ENCODE measurements at regions not wholly inside any gene's neighbourhood (a gene's known extent, or its start where the extent isn't known, plus 50 kb on each side); places are given as distances from the start of the nearest gene placed in this dataset.
A peak's percentile ranks its signal among the peaks of the same experiment; 100 is the strongest.

DNA sequence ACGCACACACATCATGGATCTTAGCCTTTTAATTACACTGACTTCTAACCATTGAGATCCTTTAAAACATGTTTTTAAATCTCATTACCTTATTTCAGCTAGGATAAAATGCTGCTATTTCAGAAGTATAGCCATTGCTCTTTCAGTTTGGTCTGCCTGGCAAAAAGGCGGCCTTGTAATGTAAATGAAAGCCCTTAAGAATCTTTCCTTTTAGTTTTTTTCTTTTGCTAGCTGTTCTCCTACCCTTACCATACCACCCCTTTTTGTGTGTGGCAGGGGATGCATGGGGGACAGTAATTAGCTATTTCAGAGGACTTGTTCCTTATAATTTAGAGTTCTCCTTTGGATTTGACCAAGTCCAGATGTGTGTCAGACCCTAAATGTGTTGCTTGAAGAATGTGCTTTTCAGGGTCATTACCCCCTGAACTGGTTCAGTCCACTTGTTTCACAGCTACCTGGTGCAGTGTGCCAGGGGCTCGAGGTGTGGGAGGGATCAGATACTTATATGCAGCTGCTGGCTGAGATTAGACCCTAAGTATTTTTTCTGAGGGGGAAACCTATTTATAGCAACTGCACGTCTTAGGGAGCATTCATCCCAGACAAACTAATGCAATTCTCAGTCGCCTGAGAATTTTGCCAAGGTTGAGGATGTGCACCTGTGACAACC is 986.8 kb downstream of the NLGN4Y start:
- no peak for DNase-seq

GRCh38 chrY:15535131-15535530 is 1010.8 kb downstream of the NLGN4Y start:
- peak; percentile 21 for DNase-seq

- peak; percentile 97 for DNase-seq
Measured at GRCh38 chrY:15535784-15536511, 1011.6 kb downstream of the NLGN4Y start.

- peak; percentile 64 for DNase-seq
Measured at GRCh38 chrY:15540516-15540915, 1016.2 kb downstream of the NLGN4Y start.

- no peak for DNase-seq
Measured at GRCh38 chrY:15546177-15546754, 1021.9 kb downstream of the NLGN4Y start.

DNA sequence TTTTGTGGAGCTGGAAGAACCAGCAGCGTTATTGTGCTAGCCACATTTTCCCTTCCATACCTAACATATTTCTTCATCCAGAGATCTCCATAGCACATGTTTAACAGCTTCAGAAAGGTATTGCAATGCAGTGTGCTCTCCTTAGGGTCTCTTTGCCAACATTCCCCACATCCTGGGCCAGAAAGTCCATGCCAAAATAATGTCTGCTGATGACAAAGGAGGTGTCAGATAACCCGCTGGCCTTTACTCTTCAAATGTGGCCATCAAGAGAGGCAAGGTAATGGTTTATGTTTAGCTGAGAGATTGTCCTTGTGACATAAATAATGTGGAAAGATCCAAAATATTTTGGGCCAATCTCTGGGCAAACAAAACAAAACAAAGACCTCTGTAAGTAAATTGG is 1027.7 kb downstream of the NLGN4Y start:
- peak; percentile 18 for DNase-seq

GRCh38 chrY:15554991-15555390 is 1030.7 kb downstream of the NLGN4Y start:
- no peak for DNase-seq

GRCh38 chrY:15559169-15559568 is 1034.8 kb downstream of the NLGN4Y start:
- no peak for DNase-seq

DNA sequence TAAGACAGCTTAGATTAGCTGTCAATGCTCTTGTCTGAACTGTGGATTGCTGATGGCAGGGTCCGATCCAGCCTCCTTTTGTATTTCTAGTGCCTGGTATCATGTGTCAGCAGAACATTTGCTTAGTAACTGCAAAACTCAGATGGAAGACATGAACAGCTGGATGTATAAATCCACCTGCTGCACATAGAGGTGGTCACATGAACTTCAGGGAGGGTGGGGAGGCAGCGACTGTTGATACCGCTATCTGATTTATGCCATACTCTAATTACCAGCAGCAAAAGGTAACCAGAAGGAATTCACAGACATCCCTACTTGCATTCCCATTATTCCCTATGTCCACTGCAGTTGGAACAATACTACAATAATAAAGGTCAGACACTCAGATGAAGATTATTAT is 1036.5 kb downstream of the NLGN4Y start:
- no peak for DNase-seq

DNA sequence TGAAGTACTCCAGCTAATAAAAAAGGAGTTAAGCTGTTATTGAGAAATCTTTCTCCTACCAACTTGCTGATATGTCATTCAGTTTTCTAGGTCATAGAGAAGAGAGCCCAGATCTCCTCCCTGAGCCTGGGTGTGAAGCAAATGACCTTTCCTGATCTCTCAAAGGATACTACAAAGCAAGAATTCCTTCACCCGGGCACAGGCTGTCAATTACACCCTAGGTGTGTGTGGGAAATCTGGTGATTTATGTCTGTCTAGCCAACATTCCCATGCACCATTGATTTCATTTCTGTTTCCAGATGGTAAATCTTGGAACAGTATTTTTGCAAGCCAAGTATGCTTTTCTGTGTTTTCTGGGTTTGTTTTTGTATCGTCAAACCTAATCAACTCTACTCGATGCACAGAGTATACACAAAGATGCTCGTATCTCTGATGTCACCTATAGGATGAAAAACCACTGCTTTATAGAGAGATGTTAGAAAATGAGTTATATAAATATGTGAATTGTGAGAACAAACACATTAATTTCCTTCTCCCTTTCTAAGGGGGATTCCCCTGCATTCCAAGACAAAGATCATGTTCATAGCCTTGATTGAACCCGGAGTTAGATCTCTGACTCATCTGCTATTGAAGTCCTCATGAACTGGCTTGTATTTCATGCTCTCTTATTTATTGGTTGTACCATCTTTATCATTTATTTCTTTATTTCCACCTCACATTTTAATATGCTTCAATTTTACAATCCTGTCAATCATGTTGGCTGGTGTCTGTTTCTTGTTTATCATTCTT is 1037.4 kb downstream of the NLGN4Y start:
- DNase-seq: peak; percentile 3

GRCh38 chrY:15577886-15578285 is 1053.6 kb downstream of the NLGN4Y start:
- peak; percentile 69 for DNase-seq

DNA sequence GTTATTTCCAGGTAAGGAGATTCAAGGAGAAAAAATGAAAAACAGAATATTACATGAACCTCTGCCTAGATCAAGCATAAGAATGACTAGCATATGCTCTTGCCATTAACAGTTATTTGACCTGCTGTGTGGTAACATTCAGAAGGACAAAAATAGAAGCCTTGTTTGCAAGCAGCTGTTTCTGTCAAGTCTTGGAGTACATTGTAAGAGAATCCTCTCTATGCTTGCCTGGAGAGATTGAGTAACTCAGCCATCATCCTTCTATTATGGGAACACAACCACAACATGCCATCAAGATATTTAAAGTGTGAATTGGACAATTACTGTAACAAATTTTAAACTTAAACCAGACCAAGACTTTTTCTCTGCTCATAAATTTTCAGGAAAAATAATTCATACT is 1054.4 kb downstream of the NLGN4Y start:
- peak; percentile 66 for DNase-seq

DNA sequence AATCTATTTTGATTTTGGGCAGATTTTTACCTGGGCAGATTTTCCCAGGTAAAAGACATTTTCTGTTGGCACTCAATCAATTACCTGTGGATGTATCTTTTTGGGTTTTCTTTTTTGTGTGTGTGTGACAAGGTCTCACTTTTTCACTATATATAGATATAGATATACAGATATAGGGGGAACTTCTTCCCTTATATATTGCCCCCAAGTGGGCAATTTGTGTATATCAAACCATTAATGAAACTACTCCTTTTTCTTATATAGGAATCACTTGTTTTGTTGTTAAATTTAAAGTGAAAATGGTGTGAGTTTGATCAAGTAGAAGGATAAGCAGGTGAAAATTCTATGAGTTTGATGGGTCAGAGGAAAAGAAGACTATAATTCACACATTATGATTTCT is 1054.9 kb downstream of the NLGN4Y start:
- peak; percentile 19 for DNase-seq

DNA sequence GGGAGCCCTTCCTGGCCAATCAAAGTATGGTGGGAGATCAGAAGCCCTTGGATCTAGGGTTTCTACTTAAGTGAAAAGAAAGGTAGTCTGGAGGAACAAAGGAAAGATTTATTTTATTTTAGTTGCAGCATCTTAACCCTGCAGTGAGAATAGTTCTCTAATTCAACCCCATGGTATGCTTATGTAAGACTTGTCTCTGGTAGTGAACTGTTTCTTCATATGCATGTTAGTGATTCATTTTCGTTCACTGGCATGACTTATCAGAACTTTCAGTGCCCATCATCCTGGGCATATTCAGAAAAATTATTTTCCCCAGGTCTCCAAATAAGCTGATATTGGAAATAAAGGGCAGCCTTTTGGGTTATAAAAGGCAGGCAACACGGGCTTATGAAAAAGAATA is 1058.8 kb downstream of the NLGN4Y start:
- DNase-seq: no peak

DNA sequence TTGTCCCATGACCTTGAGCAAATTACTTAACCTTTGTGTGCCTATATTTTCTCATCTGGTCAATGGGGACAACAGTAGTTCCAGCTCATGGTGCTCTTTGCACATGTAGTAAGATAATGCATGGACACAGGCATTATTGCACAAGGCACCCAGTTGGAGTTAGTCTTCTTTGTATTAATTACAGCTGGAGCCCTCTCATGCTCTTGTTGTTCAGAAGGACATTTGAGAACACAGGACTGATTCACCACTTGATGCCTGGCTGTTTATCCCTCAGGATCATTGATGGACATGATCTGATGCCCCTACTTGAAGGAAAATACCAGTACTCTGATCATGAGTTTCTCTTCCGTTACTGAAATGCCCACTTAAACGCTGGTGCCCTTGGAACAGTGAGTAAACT is 1068.6 kb downstream of the NLGN4Y start:
- no peak for DNase-seq

DNA sequence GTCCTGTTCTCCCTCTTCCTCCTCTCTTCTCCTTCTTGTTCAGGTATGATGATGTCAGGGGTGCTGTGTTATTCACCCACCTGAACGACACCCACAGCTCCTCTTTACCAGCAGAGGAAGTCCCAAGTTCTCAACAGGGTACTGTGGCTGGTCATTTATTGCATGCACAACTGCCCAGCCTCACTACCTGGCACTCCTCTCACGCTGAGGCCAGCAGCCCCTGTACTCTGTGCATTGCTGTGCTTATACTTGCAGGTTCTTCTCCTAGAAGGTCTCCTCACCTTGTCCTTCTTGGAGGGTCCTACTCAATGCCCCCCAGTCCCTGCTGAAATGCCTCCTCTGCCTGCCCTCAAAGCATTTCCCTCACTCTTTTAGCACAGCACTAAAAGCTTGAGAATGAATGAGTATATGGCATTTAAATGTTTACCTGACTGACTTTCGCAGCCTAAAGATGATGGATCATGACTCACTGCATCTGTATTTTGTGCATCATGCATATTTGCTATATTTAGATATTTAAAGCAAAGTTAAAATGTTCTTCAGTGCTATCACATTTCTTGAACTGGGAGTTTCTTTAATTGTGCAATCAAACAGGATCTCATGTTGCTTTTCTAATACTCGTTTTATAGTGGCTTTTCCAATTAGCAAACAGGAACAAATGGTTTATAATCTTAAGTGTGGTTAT is 1069.3 kb downstream of the NLGN4Y start:
- DNase-seq: peak; percentile 65

DNA sequence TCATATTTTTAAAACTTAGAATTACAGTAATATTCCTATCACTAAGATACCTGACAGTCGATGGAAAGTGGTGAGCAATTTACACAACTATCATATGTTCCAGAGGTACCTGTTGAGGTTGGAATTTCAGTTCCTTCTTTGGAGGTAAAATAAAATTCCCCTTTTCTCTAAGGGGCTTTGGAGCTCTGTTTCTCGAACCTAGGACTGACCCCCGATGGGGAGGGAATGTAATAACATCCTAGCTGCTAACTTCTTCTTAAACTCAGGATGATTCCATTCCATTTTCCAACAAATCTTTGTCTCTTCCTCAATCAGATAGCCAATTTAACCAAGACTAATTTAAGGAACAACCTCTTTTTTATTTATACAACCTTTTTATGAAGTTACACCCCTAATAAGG is 1069.8 kb downstream of the NLGN4Y start:
- no peak for DNase-seq

DNA sequence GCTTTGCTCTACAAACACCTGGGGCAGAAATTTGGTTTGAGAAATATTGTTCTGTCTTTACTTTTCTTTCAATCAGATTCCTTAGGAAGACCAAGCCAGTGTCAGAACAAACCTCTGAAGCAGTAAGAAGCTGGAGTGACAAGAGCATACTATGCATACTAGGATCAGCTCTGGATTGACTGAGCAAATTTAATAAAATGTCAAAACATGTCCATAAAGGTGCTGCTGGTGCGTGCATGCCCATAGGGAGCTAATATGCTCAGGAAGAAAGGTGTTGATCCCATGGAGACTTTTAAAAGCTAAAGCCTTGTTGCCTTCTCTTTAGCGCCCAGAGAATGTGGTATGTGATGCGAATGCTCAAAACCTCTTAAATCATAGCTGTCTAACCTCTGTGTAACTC is 1076.2 kb downstream of the NLGN4Y start:
- no peak for DNase-seq

DNA sequence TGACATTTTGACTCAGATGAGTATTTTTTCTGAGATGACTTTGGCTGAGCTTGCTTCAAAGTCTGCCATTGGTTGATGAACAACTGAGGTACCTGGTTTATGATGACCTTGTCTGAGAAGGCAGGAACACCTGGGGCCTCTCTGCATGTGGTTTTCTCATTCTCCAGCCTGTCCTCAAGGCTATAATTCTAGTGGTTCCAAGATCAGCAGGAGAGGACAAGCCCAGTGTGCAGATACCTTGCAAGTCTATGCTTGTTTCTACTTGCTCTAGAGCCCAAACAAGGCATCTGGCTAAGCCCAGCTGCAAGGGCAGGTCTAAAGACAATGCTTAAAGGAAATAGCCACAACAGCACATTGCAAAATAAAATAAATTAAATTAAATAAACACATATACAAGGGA is 1100.0 kb downstream of the NLGN4Y start:
- DNase-seq: no peak

DNA sequence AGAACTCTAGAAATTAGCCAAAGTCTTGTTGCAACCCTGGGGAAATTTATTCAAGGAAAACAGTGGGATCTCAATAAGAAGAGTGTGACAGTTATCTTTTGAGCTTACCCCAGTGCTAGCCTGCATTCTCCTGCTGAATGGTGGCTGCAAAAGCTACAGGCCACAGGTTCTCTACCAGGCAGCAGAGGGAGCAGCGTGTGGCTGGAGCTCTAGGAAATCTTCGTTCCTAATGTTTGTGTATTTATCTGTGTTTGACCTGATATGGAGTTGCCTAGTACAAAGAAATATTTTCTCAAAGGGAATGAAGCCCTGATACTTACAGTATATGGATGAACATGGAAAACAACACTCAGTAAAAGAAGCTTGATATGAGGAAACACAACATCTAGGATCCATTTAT is 1100.6 kb downstream of the NLGN4Y start:
- no peak for DNase-seq

DNA sequence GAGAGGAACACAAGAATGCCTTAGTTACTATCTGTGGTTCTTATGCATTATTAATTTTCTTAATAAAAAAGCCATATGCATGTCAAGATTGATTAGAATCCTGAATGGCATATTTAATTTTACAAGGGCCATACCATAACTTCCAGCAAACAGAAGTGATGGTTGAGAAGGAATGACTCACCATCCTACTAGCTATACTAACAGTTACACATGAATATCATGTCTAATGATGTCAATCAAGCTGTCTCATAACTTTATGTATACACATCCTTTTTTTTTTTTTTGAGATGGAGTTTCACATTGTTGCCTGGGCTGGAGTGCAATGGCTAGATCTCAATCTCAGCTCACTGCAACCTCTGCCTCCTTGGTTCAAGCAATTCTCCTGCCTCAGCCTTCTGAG is 1123.9 kb downstream of the NLGN4Y start:
- no peak for DNase-seq

DNA sequence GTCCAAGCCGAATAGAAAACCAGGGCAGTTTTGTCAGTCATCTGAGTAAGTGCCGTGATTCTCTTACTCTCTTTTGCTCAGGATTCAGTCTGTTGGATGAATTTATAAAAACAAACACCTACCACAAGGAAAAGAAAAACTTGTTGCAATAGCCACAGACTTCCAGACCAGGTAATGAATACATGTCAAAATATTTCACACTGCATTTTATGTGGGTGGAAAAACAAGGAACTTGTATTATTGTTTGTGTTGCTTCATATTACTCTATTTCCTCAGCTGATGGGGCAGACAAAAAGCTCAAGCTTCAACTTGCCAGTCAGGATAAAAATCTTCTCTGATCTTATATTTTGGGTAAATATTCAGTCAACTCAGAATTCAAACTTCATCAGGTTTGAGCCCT is 1125.7 kb downstream of the NLGN4Y start:
- no peak for DNase-seq

DNA sequence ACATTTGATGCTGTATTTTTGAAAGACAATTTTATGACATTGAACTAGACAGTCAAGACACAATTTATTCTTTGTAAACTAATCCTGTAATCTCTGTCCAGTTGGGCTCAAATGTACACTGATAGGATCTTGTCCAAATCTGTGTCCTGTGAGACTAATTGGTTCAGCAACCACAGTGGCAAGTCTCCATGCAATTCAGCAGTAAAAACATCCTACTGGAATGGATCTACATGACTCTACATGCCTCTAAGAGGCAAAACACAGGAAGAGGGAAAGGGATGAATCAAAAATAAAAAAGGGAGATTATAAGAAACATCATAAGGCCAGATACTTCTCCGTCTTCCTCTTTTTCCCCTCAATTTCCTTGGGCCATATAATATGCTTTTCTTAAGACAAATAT is 1164.2 kb downstream of the NLGN4Y start:
- DNase-seq: no peak

Data from fibroblast of skin of abdomen (primary cell).